Activated B cell treated with CpG ODN at 0.5 μM for 24 hours (primary cell): ENCODE measurements at regions not wholly inside any gene's neighbourhood (a gene's known extent, or its start where the extent isn't known, plus 50 kb on each side); places are given as distances from the start of the nearest gene placed in this dataset.

Experiments
- ATAC-seq: fragments of 200-7000 bp; cut with Tn5 transposase; one replicate; pipeline ENCODE4 v1.10.0; 2021; ENCODE audit warnings: low read depth, mild to moderate bottlenecking, moderate library complexity
- CTCF ChIA-PET: fragments of 350-600 bp; sonication (Branson Sonifier 250); formaldehyde crosslinking; loops from one replicate; lab custom pipeline; 2021; ENCODE audit warnings: antibody characterized with exemption; lab: Charles Lee
- POLR2A ChIA-PET: fragments of 350-600 bp; sonication (Branson Sonifier 250); formaldehyde crosslinking; loops from one replicate; lab custom pipeline; 2021; ENCODE audit warnings: antibody characterized with exemption; lab: Charles Lee
- DNase-seq: peaks from one replicate; pipeline ENCODE4 v3.0.0; 2022
- H3K27ac Mint-ChIP-seq: one replicate; pipeline ENCODE4 v1.8.0; 2020; ENCODE audit warnings: mixed read lengths
- H3K27me3 Mint-ChIP-seq: one replicate; pipeline ENCODE4 v1.8.0; 2021; ENCODE audit warnings: mixed read lengths
- H3K36me3 Mint-ChIP-seq: one replicate; pipeline ENCODE4 v1.8.0; 2021; ENCODE audit warnings: low read depth, mixed read lengths
- H3K4me1 Mint-ChIP-seq: one replicate; pipeline ENCODE4 v1.8.0; 2021; ENCODE audit warnings: mixed read lengths
- H3K4me3 Mint-ChIP-seq: one replicate; pipeline ENCODE4 v1.8.0; 2020; ENCODE audit warnings: mild to moderate bottlenecking, mixed read lengths
- H3K9me3 Mint-ChIP-seq: one replicate; pipeline ENCODE4 v1.8.0; 2020; ENCODE audit warnings: mixed read lengths
- CTCF ChIP-seq: fragments of 200-600 bp; IDR thresholded peaks from one replicate; pipeline ENCODE4 v1.8.0; 2022; ENCODE audit warnings: antibody characterized with exemption, mild to moderate bottlenecking
- intact Hi-C: fragments of 100-400 bp; cut with micrococcal nuclease; formaldehyde crosslinking; loops from one replicate; pipeline ENCODE4 v1.15.1; 2024

- no peak overlapping the region for H3K4me3 Mint-ChIP-seq
- ChIA-PET POLR2A (no interaction called here), CTCF (no interaction called here)
- DNase-seq (no peak), ATAC-seq (no peak)
- H3K36me3 Mint-ChIP-seq, result no peaks in the 10 kb centered on the region
- H3K27ac Mint-ChIP-seq, result no peak overlapping the region
- H3K9me3 Mint-ChIP-seq, result no peaks in the 10 kb centered on the region
- H3K4me1 Mint-ChIP-seq, result no peaks in the 10 kb centered on the region
- TF ChIP-seq CTCF, result no peak
- intact Hi-C loops, result no loop called here
- no peaks in the 10 kb centered on the region for H3K27me3 Mint-ChIP-seq
Measured at GRCh38 chr2:212745359-212745758, 206.8 kb upstream of the ERBB4 start.

GRCh38 chr2:212737392-212738172 is 199.0 kb upstream of the ERBB4 start:
- no peaks in the 10 kb centered on the region for H3K36me3 Mint-ChIP-seq
- ChIA-PET CTCF (no interaction called here), POLR2A (no interaction called here)
- H3K9me3 Mint-ChIP-seq, result no peaks in the 10 kb centered on the region
- no peak for TF ChIP-seq CTCF
- DNase-seq (no peak), ATAC-seq (no peak)
- no peak overlapping the region for H3K27ac Mint-ChIP-seq
- H3K27me3 Mint-ChIP-seq, result no peaks in the 10 kb centered on the region
- intact Hi-C loops, result no loop called here
- no peak overlapping the region for H3K4me3 Mint-ChIP-seq
- no peaks in the 10 kb centered on the region for H3K4me1 Mint-ChIP-seq

GRCh38 chr2:212736385-212736726 is 197.8 kb upstream of the ERBB4 start:
- Mint-ChIP-seq H3K27me3 (no peaks in the 10 kb centered on the region), H3K4me1 (no peaks in the 10 kb centered on the region), H3K27ac (no peak overlapping the region), H3K36me3 (no peaks in the 10 kb centered on the region), H3K9me3 (no peaks in the 10 kb centered on the region), H3K4me3 (no peak overlapping the region)
- no peak for TF ChIP-seq CTCF
- intact Hi-C loops, result no loop called here
- ChIA-PET CTCF (no interaction called here), POLR2A (no interaction called here)
- DNase-seq (no peak), ATAC-seq (no peak)

DNA sequence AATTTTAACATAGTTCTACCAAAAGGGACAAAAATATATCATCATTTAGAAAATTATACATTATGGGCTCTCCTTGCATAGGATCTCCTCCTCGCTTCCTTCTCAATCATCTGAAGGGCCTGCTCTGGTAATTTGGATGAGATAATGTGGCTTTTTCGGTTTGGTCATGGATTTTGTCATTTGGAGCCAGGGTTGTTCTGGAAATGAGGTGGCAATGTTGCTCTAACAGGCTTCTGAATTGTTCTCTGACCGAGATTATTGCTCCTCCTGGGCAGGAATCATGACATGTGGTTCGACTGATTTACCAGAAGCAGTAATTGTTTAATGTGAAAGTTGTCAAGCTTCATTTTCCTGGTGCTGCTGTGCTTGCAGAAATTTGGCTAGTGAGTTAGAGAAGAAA is 194.7 kb upstream of the ERBB4 start:
- ATAC-seq (no peak), DNase-seq (no peak)
- intact Hi-C loops, result no loop called here
- POLR2A ChIA-PET, result no interaction called here
- Mint-ChIP-seq H3K4me3 (no peak overlapping the region), H3K4me1 (no peaks in the 10 kb centered on the region), H3K36me3 (no peaks in the 10 kb centered on the region), H3K27me3 (no peaks in the 10 kb centered on the region), H3K9me3 (no peaks in the 10 kb centered on the region), H3K27ac (no peak overlapping the region)
- CTCF ChIA-PET, result no interaction called here
- no peak for TF ChIP-seq CTCF

- no peaks in the 10 kb centered on the region for H3K4me1 Mint-ChIP-seq
- ChIA-PET CTCF (no interaction called here), POLR2A (no interaction called here)
- DNase-seq (no peak), ATAC-seq (no peak)
- no peaks in the 10 kb centered on the region for H3K36me3 Mint-ChIP-seq
- TF ChIP-seq CTCF, result no peak
- no peak overlapping the region for H3K4me3 Mint-ChIP-seq
- H3K27ac Mint-ChIP-seq, result no peak overlapping the region
- H3K27me3 Mint-ChIP-seq, result no peaks in the 10 kb centered on the region
- no peaks in the 10 kb centered on the region for H3K9me3 Mint-ChIP-seq
- intact Hi-C loops, result no loop called here
Measured at GRCh38 chr2:212732860-212733259, 194.3 kb upstream of the ERBB4 start.
